ENCODE measurements at regions not wholly inside any gene's neighbourhood (a gene's known extent, or its start where the extent isn't known, plus 50 kb on each side); places are given as distances from the start of the nearest gene placed in this dataset.
"Not testable (repeated sequence)": the region's sequence is repeated elsewhere in the genome, so short reads cannot be mapped to it uniquely, and the experiment has no call there.

DNA sequence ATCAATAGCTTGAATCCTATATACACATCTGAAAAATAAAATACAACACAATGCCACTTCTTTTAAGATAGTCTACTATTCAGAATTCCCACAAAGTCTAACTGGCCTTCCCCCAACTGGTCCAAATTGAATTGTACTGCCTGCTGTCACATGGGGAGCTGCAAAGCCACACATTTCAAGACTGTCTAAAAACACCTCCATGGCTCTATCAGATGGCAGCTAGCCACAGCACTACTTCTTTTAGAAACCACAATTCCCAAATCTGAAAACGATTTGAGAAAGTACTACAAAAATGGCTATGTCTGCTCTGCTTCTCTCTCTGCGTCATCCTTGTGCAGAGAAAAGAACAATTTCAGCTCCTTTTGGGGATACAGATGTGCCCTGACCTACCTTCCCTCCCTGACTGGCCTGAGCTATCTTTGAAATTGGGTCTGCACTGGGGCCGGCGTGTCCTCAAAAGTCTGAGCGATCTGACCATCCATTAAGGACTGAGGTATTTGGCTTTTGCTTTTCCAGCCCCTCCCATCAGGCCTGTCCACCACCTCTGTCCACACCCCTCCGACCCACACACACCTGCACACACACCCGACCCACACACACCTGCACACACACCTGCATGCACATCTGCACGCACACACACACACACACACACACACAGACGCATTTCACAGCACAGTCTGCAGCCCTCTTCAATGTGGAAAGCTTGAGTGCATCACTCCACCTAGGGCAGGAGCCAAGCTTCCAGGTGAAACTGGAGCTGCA, 68.6 kb upstream of the IPO5 start:
- intact Hi-C loops (cut with DNase I, micrococcal nuclease) = no loop called here
- DNase-seq (no peak), ATAC-seq (no peak)

DNA sequence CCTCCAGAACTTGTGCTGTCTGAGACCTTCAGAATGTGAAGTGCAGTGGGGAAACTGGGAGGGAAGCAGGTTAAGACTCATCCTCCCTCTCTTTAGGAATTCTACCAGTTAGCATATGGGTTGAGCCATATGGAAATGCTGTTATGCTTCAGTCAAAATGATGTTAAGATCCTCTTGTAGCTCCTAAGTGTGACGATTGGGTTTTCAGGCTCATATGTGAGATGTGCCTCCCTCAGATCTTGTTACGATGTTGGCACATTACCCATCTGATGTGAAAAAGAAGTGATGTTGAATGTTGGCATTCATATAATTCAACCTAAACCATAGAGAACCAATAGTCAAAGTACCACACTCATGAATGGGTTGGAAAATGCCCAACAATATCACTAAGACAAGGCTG, 67.8 kb upstream of the IPO5 start:
- DNase-seq = no peak
- no peak for ATAC-seq
- intact Hi-C loops (cut with DNase I, micrococcal nuclease) = no loop called here

DNA sequence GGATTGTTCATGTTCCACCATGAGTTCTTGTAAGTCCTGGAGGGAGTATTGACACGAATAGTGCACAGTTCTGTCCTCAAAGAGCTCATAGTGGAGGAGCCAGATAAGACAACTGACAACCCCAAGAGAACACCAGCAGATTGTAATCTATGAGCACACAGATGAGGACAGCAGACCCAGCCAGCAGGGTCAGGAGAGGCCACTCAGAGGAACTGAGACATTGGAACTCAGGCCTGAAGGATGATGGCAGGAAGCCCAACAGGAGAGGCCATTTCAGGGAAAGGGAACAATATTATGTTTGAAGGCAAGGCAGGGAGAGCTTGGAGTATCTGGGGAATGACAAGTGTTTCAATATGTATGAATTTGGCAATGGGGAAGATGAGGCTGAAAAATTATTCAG, 63.7 kb upstream of the IPO5 start:
- intact Hi-C loops (cut with DNase I, micrococcal nuclease) = no loop called here
- ATAC-seq = no peak
- DNase-seq = no peak

DNA sequence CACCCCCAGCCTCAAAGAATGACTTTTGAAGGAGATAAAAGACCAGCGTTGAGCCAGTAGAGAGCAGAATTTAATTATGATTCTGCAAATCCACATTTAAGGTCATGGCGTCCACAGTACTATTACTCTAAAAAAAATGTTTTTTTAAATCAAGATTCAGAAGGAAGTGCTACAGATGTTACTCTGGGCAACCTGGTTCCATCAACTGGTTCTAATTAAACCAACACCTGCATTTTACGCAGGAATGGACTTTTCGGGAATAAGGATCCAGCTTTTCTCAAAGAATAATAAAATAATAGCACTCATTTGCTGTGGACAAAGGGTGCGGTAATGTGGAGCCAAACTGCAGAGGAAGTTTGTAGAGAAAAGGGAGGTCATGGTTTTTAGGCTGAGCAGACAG, 62.9 kb upstream of the IPO5 start:
- intact Hi-C loops (cut with DNase I, micrococcal nuclease) = no loop called here

DNA sequence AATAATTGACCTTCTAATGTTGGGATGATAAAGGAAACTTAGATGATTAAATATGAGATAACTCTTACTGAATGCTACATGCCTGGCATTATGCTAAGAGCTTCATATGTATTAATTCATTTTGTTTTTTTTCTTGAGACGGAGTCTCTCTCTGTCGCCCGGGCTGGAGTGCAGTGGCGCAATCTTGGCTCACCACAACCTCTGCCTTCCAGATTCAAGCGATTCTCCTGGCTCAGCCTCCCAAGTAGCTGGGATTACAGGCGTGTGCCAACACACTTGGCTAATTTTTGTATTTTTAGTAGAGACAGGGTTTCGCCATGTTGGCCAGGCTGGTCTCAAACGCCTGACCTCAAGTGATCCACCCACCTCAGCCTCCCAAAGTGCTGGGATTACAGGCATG, 61.5 kb upstream of the IPO5 start:
- DNase-seq; intact Hi-C loops (cut with DNase I, micrococcal nuclease); ATAC-seq: not testable (repeated sequence)

More for the DNA sequence above, 62.9 kb upstream of the IPO5 start:
- DNase-seq = no peak
- no peak for ATAC-seq

DNA sequence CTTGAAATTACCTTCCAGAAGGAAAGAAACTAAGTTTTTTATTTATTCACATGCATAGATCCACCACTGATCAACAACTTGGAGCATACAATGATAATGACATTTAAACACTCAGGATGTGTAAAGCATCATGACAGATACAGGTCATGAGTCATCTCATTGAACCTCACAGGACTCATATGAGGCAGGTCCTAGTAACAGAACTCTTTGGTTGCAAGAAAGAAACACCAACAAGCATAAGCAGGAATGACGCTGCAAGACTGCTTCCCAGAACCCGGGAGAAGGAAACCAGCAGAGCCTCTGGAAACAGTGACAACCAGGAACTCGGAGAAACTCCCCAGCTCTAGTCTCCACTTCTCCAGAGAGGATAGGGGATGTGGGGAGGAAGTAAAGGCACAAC, 60.8 kb upstream of the IPO5 start:
- no peak for ATAC-seq
- intact Hi-C loops (cut with DNase I, micrococcal nuclease) = no loop called here
- no peak for DNase-seq

DNA sequence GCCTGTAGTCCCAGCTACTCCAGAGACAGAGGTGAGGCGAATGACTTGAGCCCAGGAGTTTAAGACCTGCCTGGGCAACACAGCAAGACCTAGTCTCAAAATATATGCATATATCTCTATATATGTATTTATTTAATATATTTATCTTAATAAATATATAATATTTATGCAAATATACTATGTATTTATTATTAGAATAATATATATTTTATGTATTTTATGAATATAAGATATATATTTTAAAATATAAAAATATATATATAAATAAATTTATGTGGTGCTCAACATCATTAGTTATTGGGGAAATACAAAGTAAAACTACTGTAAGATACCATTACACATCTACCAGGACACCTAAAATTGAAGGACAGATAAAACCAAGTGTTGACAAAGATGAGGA, 58.1 kb upstream of the IPO5 start:
- intact Hi-C loops (cut with DNase I, micrococcal nuclease) = no loop called here
- DNase-seq (no peak), ATAC-seq (no peak)

DNA sequence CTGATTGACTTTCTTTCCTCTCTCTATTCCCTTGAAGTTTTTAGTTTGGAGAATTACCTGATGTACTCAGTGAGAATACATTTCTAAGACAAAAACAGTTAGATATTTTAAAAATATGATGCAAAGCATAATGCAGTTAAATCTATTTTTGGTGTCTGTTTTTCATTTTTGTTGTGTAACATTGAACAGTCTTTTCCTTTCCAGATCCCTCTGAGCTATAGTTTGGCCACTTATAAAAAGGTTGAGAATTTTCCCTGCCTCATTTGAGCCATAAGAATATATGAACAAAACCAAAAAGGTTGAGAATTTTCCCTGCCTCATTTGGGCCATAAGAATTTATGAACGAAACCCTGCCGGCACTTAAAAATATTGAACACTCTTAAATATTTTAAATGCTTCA, 57.0 kb upstream of the IPO5 start:
- intact Hi-C loops (cut with DNase I, micrococcal nuclease) = no loop called here
- no peak for DNase-seq
- no peak for ATAC-seq

DNA sequence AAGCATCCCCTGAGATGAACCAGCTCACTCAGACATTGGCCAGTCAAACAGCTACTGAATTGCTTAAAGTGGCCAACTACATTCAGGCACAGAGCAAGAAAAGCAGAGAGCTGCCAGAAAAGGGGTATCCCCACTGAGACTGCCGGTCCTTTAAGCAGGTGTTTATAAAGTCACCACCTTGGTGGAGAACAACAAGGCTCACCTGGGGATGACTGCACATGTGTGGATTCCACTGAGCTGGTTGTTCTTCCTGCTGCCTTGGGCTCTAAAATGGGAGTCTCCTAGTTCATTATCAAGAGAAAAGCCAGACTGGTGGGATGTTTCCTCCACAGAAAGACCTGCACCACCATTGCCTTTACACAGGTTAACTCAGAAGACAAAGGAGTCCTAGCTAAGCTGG, 51.8 kb upstream of the IPO5 start:
- intact Hi-C loops (cut with DNase I, micrococcal nuclease) = no loop called here
- no peak for ATAC-seq

More for the DNA sequence above, 51.8 kb upstream of the IPO5 start:
- no peak for DNase-seq
